HCT116 (cell line): ENCODE measurements at regions not wholly inside any gene's neighbourhood (a gene's known extent, or its start where the extent isn't known, plus 50 kb on each side); places are given as distances from the start of the nearest gene placed in this dataset.

ENCODE experiments used
- CBX3 ChIP-seq: IDR thresholded peaks from 2 replicates; pipeline ENCODE4 v1.6.1; 2012; ENCODE audit warnings: low read depth
- CTCF ChIP-seq, 3 experiments: fragments of 200-600 bp in 1 of 3; sonication (generic) in 1 of 3; IDR thresholded peaks in 2 of 3; conservative IDR thresholded peaks in 1 of 3; 2 replicates each; pipeline ENCODE4 v1.5.1; 2012 to 2017; ENCODE audit warnings: low read depth in 2 of 3, low read length in 2 of 3, antibody characterized with exemption in 1 of 3, borderline replicate concordance in 1 of 3, control low read depth in 1 of 3, mild to moderate bottlenecking in 1 of 3, mixed read lengths in 1 of 3, mixed run types in 1 of 3, moderate library complexity in 1 of 3; ENCODE audit not compliant: insufficient read depth in 1 of 3
- EZH2 ChIP-seq: fragments of 200-600 bp; sonication (generic); IDR thresholded peaks from 2 replicates; pipeline ENCODE4 v1.6.1; 2017; ENCODE audit warnings: antibody characterized with exemption, mixed run types
- POLR2A ChIP-seq: IDR thresholded peaks from 2 replicates; pipeline ENCODE4 v1.7.0; 2011; ENCODE audit warnings: borderline replicate concordance; ENCODE audit not compliant: insufficient read depth, insufficient read length; ENCODE audit errors: extremely low read depth
- POLR2AphosphoS5 ChIP-seq: IDR thresholded peaks from 2 replicates; pipeline ENCODE4 v1.6.1; 2011; ENCODE audit warnings: mild to moderate bottlenecking, low read depth, low read length, moderate library complexity
- REST ChIP-seq: IDR thresholded peaks from 2 replicates; pipeline ENCODE4 v1.6.1; 2012; ENCODE audit warnings: low read depth
- TF ChIP-seq, protein P1 (sequence below): IDR thresholded peaks from 2 replicates; pipeline ENCODE4 v1.6.1; 2012

DNA sequence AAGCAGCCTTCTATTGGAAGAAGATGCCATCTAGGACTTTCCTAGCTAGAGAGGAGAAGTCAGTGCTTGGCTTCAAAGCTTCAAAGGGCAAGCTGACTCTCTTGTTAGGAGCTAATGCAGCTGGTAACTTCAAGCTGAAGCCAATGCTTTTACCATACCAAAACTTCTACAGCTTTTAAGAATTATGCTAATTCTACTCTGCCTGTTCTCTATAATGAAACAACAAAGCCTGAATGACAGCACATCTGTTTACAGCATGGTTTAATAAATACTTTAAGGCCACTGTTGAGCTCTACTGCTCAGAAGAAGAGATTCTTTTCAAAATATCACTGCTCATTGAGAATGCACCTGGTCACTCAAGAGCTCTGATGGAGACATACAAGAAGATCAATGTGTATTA is 951.9 kb upstream of the LRRN3 start:
- no peak for TF ChIP-seq EZH2
- no peak for TF ChIP-seq POLR2A
- no peak for TF ChIP-seq REST
- TF ChIP-seq CTCF (IDR thresholded peaks at IDR 0.05 in 2 of 3, conservative IDR thresholded peaks at IDR 0.05 in 1 of 3; ENCODE audit: borderline replicate concordance in 1 of 3, insufficient read depth in 1 of 3, low read depth in 2 of 3, low read length in 2 of 3): no peak
- TF ChIP-seq CBX3: no peak
- TF ChIP-seq, protein P1, sequence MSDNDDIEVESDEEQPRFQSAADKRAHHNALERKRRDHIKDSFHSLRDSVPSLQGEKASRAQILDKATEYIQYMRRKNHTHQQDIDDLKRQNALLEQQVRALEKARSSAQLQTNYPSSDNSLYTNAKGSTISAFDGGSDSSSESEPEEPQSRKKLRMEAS: no peak
- TF ChIP-seq POLR2AphosphoS5: no peak
